H1 (cell line): ENCODE measurements at regions not wholly inside any gene's neighbourhood (a gene's known extent, or its start where the extent isn't known, plus 50 kb on each side); places are given as distances from the start of the nearest gene placed in this dataset.

Source experiments
- CHD7 ChIP-seq: fragments of 300-600 bp; sonication (generic); IDR thresholded peaks from 2 replicates; pipeline ENCODE4 v1.7.1; 2012; ENCODE audit warnings: low read length, moderate library complexity, mild to moderate bottlenecking, inconsistent platforms; ENCODE audit not compliant: insufficient replicate concordance
- HDAC2 ChIP-seq, 2 experiments: fragments of 300-600 bp in 1 of 2; sonication (generic) in 1 of 2; IDR thresholded peaks; 2 replicates each; pipeline ENCODE4 v1.6.1; 2011 to 2012; ENCODE audit warnings: low read depth in 2 of 2, low read length in 2 of 2, mild to moderate bottlenecking in 2 of 2, moderate library complexity in 2 of 2, borderline replicate concordance in 1 of 2, inconsistent platforms in 1 of 2
- HDAC6 ChIP-seq: IDR thresholded peaks from one replicate; pipeline ENCODE4 v1.7.1; 2012; ENCODE audit warnings: low read depth, mild to moderate bottlenecking, inconsistent platforms, low read length, moderate library complexity
- KDM5A ChIP-seq: fragments of 200-600 bp; IDR thresholded peaks from 2 replicates; pipeline ENCODE4 v1.7.1; 2012; ENCODE audit warnings: mild to moderate bottlenecking, low read length, inconsistent platforms, mixed read lengths
- RAD21 ChIP-seq, 2 experiments: IDR thresholded peaks in 1 of 2; conservative IDR thresholded peaks in 1 of 2; 2 replicates each; pipeline ENCODE4 v1.6.1; 2011; ENCODE audit warnings: low read depth in 2 of 2, low read length in 2 of 2, improper control_type of control experiment in 1 of 2, inconsistent platforms in 1 of 2, mild to moderate bottlenecking in 1 of 2, moderate library complexity in 1 of 2
- SIRT6 ChIP-seq: IDR thresholded peaks from one replicate; pipeline ENCODE4 v1.7.1; 2012; ENCODE audit warnings: low read length, inconsistent platforms
- SP1 ChIP-seq: IDR thresholded peaks from 2 replicates; pipeline ENCODE4 v1.6.1; 2011; ENCODE audit warnings: low read depth, low read length
- TCF12 ChIP-seq: IDR thresholded peaks from 2 replicates; pipeline ENCODE4 v1.6.1; 2011; ENCODE audit warnings: low read depth, mild to moderate bottlenecking, low read length
- TEAD4 ChIP-seq: IDR thresholded peaks from 2 replicates; pipeline ENCODE4 v1.6.1; 2012; ENCODE audit warnings: low read depth, low read length, inconsistent platforms, mixed read lengths
- TF ChIP-seq, protein P1 (sequence below): IDR thresholded peaks from 2 replicates; pipeline ENCODE4 v1.6.1; 2012; ENCODE audit warnings: low read length, inconsistent platforms

- no peak for TF ChIP-seq CHD7
- TF ChIP-seq KDM5A: no peak
- no peak for TF ChIP-seq SP1
- no peak for TF ChIP-seq SIRT6
- no peak for TF ChIP-seq TEAD4
- TF ChIP-seq TCF12: no peak
- TF ChIP-seq HDAC2 (IDR thresholded peaks at IDR 0.05; ENCODE audit: borderline replicate concordance in 1 of 2, low read depth in 2 of 2, low read length in 2 of 2): no peak
- no peak for TF ChIP-seq RAD21 (IDR thresholded peaks at IDR 0.05 in 1 of 2, conservative IDR thresholded peaks at IDR 0.05 in 1 of 2; ENCODE audit: low read depth in 2 of 2, low read length in 2 of 2)
- TF ChIP-seq HDAC6: no peak
- TF ChIP-seq, protein P1, sequence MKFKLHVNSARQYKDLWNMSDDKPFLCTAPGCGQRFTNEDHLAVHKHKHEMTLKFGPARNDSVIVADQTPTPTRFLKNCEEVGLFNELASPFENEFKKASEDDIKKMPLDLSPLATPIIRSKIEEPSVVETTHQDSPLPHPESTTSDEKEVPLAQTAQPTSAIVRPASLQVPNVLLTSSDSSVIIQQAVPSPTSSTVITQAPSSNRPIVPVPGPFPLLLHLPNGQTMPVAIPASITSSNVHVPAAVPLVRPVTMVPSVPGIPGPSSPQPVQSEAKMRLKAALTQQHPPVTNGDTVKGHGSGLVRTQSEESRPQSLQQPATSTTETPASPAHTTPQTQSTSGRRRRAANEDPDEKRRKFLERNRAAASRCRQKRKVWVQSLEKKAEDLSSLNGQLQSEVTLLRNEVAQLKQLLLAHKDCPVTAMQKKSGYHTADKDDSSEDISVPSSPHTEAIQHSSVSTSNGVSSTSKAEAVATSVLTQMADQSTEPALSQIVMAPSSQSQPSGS: no peak
These were observed 416.8 kb downstream of the ETNK1 start (continued) for GRCh38 chr12:23041774-23042173.
